ENCODE measurements at regions not wholly inside any gene's neighbourhood (a gene's known extent, or its start where the extent isn't known, plus 50 kb on each side); places are given as distances from the start of the nearest gene placed in this dataset.

DNA sequence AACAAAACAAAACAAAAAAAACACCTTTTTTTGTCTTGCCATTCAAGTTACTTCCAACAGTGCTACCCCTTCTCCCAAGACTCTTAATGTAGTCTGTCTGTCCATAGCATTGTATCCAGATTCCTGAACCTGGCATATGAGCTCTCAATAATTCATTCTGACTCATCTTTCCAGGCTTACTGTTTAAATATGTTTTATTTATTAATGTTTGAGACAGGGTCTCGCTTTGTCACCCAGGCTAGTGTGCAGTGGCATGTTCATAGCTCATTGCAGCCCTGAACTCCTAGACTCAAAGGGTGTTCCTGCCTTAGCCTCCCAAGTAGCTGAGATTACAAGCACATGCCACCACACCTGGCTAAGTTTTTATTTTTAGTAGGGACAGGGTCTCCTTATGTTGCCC, 208.0 kb upstream of the DMRT1 start:
- no peak for DNase-seq

- DNase-seq, result no peak
These were observed 204.4 kb upstream of the DMRT1 start for GRCh38 chr9:636931-637591.

GRCh38 chr9:638152-638551, 203.3 kb upstream of the DMRT1 start:
- no peak for DNase-seq

GRCh38 chr9:642014-642413, 199.5 kb upstream of the DMRT1 start:
- DNase-seq, result no peak

GRCh38 chr9:643966-644365, 197.5 kb upstream of the DMRT1 start:
- no peak for DNase-seq

- DNase-seq, result no peak
These were observed 194.0 kb upstream of the DMRT1 start for GRCh38 chr9:647522-647921.

GRCh38 chr9:649128-650074, 192.1 kb upstream of the DMRT1 start:
- DNase-seq, result no peak

GRCh38 chr9:650362-650761, 191.1 kb upstream of the DMRT1 start:
- DNase-seq, result no peak

DNA sequence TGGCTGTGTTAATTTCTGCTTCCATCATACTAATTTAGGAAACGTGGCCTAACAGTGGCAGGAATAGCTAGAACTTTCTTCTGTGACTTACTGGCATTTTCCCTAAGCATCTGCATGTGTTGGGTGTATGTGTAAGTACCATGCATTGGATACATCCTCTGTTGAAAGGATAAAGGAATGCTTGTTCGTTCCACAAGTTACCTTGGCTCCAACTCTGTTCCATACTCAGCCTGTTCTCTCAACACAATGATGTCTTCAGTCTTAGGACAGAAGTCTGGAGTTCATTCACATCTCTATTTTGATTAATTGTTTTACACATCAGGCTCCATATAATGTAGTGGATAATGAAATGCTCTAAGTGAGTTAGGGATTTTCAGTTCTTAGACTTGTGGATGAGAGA, 190.1 kb upstream of the DMRT1 start:
- no peak for DNase-seq

- peak; percentile 65 for DNase-seq
These were observed 188.6 kb upstream of the DMRT1 start for GRCh38 chr9:652914-653313.

- DNase-seq, result no peak
These were observed 188.1 kb upstream of the DMRT1 start for GRCh38 chr9:653421-653820.

DNA sequence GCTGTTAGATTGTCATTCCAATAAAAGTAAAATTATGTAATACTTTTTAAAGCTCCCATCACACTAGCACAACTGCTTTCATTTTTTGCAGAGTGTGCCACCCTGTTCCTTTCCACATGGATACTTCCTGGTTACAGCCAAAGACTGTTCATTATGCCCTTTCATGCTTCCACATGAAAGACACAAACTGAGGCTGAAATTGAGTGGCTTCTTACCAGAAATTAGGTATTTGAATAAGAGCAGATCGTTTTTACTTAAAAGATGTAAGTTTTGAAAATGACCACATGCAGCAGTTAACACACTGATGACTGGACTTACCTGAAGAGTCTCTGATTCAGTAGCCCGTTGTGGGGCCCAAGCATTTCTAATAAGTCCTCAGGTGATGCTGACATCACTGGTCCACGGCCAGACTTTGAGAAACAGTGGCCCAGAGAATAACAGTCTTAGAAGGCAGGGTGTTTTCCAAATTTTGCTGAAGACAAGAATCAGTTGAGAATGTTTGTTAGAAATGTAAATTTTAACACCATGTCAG, 187.6 kb upstream of the DMRT1 start:
- no peak for DNase-seq

DNA sequence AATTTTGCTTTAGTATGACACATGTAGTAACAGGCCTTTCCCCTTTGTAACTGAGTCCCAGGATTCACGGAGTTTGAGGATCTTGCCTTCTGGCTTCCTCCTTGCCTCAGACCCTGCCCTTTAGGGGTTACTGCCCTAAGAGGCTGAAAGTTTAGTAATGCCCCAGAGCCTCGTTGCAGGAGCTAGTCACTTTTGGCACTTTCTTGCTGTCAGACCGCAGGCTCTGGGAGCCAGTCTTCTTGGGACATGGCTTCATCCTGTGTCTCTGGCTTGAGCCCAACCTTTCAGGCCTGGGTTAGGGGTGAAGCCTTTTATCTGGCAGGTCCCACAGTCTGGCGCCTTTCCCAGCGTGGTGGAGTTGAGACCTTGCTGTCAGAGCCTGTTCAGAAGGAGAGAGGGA, 185.6 kb upstream of the DMRT1 start:
- DNase-seq, result peak; percentile 37

GRCh38 chr9:656926-657568, 184.4 kb upstream of the DMRT1 start:
- no peak for DNase-seq

GRCh38 chr9:659286-659685, 182.2 kb upstream of the DMRT1 start:
- DNase-seq, result no peak

- DNase-seq, result no peak
These were observed 181.3 kb upstream of the DMRT1 start for GRCh38 chr9:660227-660626.

- no peak for DNase-seq
These were observed 178.0 kb upstream of the DMRT1 start for GRCh38 chr9:663541-663940.

DNA sequence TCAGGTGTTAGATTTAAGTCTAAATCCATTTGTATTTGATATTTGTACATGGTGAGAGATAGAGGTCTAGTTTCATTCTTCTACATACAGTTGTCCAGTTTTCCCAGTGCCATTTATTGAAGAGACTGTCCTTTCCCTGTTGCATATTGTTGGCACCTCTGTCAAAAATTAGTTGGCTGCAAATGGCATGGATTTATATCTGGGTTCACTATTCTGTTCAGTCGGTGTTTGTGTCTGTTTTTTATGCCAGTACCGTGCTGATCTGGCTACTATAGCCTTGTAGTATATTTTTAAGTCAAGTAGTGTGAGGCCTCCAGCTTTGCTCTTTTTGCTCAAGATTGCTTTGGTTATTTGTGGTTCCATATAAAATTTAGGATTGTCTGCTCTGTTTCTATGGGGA, 176.2 kb upstream of the DMRT1 start:
- no peak for DNase-seq

- no peak for DNase-seq
These were observed 169.5 kb upstream of the DMRT1 start for GRCh38 chr9:671997-672396.

DNA sequence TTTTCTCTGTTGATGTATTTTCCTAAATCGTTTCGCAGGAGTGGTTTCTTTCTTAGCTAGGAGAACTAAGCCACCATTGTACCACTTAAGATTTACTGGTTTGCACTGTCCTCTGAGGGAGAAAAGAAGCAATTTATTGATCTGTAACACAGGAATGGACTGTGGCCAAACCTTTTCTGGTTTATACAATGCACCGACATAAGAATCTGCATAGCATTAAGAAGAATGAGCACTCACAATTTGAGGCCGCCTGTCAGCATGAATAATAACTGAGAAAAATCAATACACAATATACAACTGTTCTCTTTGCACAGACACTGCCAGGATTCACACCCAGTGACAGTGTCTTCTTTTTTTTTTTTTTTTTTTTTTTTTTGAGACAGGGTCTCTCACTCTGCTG, 168.6 kb upstream of the DMRT1 start:
- DNase-seq, result no peak

DNA sequence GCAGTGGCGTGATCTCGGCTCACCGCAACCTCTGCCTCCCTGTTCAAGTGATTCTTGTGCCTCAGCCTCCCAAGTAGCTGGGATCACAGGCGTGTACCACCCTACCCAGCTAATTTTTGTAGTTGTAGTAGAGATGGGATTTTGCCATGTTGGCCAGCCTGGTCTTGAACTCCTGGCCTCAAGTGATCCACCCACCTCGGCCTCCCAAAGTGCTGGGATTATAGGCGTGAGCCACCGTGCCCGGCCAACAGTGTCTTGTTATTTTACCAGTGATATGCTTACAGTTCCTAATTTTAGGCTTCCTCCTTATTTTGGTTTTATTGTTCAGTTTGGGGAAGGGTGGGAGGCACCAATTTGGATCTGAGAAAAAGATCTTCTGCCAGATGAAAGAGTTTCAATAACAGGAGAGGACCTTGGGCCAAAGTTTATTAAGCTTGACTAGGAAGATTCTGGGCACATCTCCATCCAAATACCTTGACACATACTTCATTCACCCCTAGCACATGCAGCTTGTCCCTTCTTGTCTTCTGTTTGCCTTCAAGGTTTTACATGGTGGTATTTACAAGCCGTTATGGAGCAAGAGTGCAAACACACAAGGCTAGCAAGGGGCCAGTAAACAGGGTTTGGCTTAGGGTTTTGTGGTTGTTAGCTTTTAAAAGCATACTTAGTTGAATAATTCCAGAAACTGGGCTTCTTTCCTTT, 168.1 kb upstream of the DMRT1 start:
- DNase-seq, result no peak

- no peak for DNase-seq
These were observed 167.5 kb upstream of the DMRT1 start for GRCh38 chr9:673966-674526.
